Stimulated activated CD8-positive, alpha-beta memory T cell treated with anti-CD3 and anti-CD28 coated beads, Interleukin-2, amount 100 ng/mL, for 48 hours (primary cell): ENCODE measurements at regions not wholly inside any gene's neighbourhood (a gene's known extent, or its start where the extent isn't known, plus 50 kb on each side); places are given as distances from the start of the nearest gene placed in this dataset.
"Not testable (repeated sequence)": the region's sequence is repeated elsewhere in the genome, so short reads cannot be mapped to it uniquely, and the experiment has no call there.

Experiments used
- DNase-seq, 2 donors: peaks; one replicate each; pipeline ENCODE4 v3.0.0-alpha.2; 2020; ENCODE audit warnings: low read depth in 2 of 2

DNA sequence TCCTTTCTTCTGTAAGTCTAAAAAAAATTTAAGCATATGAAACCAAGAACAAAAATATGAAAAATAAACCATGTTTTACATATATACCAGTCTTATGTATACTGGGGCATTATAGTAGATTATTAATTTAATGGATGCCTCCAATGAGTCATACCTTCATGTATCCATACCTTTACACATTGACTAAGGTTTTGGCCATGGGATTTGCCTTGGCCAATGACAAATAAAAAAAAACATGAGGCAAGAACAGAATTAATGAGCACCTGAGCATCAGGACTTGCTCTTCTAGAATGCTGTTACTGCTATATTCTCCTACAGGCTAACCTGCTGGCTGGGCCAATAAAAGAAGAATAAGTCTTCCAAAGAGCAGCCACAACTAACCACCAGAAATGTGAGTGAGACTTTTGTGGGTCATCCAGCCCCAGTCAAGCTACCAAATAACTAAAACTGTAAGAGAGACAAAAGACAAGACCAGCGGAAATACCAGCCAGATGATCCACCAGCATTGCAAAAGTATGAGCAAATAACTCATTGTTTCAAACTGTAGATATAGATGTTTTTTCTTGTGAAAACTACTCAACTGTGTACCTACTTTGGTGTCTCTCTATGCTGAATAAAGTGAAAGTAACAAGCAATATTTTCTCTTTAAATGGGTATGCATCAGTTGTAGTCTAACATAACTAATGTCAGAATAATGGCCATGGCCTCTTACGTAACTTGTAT, 749.6 kb upstream of the VRK2 start:
- no peak for DNase-seq

DNA sequence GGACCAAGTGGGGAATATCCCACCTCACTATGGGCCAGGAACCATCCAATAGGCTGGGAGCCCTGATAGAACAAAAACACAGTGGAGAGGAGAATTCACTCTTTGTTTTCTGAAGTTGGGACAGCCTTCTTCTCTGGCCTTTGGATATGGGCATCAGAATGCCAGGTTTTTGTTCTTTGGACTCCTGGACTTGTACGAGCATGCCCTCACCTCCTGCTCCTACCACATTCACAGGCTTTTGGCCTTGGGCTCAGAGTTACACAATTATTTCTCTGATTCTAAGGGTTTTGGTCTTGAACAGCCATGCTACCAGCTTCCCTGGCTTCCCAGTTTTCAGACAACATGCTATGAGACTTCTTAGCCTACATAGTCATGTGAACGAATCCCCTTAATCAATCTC, 732.9 kb upstream of the VRK2 start:
- DNase-seq, result no peak

GRCh38 chr2:57314682-57315081, 731.9 kb upstream of the VRK2 start:
- DNase-seq, result no peak

DNA sequence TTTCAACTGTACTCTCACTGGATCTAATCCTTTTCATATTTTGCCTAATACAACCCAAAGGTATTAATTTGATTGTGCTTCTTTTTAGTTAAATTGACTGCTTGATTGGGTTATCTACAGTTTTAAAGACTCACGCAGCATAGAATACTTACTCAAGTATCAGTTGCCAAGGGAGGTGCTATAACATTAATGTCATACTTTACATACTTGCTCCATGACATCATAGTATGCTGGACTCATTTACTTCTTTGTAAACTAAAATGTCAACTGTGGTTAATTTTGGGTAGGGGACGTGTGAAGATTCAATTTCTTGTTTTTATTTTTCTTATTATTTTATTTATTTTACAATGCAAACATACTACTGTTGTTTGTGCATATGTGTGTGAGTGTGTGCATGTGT, 716.2 kb upstream of the VRK2 start:
- DNase-seq, result no peak

- no peak for DNase-seq
Observed at GRCh38 chr2:57333221-57333620, 713.4 kb upstream of the VRK2 start.

DNA sequence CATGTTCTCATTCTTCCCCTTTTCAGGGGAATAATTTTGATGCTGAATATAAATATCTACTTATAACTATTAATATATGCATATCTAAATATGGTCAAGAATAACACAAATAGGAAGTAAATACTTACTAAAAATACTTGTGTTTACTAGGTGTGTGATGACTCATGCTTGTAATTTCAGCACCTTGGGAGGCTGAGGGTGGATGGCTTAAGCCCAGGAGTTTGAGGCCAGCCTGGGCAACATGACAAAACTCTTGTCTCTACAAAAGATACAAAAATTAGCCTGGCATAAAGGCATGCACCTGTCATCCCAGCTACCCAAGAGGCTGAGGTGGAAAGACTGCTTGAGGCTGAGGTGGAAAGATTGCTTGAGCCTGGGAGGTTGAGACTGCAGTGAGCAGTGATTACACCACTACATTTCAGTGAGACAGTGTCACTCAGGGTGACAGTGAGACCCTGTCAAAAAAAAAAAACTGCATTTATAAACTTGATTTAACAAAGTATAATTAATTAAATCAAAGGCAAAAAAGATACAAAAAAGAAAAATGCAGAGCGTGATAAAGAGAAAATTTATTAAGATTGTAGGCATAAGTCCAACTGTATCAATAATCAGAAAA, 703.1 kb upstream of the VRK2 start:
- no peak for DNase-seq

DNA sequence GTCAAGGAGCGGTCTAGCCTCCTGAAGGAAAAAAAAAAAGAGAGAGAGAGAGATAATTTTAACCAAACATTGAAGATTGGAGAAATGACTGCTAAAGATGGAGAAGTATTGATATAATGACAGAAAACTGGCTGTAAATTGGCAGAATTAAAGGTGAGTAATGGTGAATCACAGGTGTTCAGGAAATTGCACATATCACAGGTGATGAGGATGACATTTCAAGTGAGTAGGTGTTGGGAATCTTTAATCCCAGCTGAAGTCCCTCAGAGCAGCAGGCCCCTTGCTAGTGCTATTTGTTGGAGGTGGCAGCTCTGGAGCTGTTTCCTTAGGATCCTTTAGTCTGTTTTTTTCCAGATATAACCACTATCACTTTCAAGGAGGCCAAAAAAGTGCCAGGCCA, 678.4 kb upstream of the VRK2 start:
- no peak for DNase-seq

GRCh38 chr2:57370882-57371585, 675.6 kb upstream of the VRK2 start:
- no peak for DNase-seq

GRCh38 chr2:57372237-57372984, 674.2 kb upstream of the VRK2 start:
- DNase-seq, result no peak

DNA sequence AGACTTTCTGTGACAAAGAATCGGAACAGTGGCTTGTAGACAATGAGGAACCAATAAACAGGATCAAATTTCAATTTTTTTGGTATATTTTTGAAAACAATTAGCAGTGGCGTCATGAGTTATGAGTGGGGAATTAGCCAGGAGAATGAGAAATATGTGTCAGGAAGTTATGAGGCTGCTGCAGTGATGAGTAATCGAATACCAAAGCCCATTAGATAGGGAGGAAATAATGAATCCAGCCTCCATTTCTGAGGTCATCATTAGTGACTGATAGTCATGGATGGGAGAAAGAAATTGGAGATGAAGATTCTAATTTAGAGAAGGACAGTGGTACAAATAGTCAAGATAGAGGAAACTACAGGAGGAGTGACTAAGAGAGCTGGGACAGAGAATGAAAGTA, 673.1 kb upstream of the VRK2 start:
- DNase-seq, result no peak

GRCh38 chr2:57376985-57377384, 669.6 kb upstream of the VRK2 start:
- no peak for DNase-seq

DNA sequence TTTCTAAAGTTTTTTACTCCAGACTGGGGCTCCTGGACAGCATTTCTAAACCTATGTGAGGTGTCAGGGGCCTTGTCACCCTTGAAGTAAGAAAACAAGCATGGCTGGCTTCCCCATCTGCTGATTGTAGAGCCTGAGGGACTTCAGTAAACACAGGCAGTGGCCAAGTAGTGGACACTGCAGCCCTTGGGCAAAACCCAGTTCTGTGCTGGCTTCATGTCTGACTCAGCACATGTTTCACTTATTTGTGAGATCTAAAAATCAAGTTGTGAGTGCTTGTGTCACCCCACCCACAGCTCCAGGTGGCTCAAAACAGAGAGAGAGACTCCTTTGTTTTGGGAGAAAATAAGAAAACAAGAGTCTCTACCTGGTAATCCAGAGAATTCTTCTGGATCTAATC, 660.3 kb upstream of the VRK2 start:
- DNase-seq, result no peak

- DNase-seq, result no peak
Observed at GRCh38 chr2:57396355-57397098, 650.1 kb upstream of the VRK2 start.

DNA sequence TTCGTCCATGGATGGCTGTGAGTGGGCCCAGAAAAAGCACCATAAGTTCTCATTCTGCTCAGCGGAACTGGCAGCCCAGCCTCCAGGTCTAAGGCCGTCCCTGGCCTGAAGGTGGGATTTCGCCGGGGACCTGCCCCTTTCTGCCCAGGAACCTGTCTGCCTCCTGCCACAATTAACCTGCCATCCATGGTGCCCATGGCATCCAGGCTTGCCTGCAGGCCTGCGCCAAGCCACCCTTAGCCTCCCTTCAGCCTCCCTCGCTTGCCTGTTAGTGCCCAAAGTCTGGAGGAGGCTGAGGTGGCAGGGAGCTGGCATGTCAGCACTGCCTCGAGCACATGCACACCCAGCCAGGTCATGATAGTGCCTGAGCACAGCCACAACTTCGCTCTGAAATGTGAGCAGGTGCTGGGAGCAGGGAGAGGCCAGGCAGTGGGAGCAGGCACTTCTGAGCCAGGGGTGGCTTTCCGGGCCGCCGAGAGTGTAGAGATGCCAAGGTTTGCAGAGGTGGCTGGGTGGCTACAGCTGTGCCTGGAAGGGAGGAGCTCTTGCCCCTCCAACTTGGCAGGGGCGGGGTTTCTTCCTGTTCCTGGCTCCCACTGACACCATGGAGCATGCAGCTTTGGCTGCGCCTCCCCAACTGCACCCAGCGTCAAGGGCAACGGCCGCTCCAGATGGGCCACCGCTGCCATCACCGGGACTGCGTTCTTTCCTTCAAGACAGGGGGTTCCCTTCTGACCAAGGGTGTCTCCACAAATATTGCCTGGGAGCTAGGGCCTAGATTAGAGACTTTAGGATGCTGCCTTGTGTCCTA, 648.9 kb upstream of the VRK2 start:
- no peak for DNase-seq

- DNase-seq, result no peak
Observed at GRCh38 chr2:57399057-57399456, 647.5 kb upstream of the VRK2 start.

GRCh38 chr2:57402096-57402495, 644.5 kb upstream of the VRK2 start:
- DNase-seq, result no peak

DNA sequence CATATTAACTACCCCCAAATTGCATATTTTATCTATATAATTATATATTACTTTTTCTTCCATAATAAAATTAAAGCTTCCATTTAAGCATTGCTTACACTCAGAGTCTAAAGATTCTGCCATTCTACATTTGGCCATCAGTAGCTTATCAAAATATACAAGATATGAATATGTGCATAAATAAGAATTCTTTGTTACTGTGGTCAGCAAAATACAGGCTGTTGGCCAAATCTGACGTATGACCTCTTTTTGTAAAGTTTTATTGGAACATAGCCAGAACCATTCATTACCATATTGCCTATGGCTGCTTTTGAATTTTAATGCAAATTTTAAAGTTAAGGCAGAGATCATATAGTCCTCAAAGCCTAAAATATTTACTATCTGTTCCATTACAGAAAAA, 643.9 kb upstream of the VRK2 start:
- DNase-seq, result no peak

DNA sequence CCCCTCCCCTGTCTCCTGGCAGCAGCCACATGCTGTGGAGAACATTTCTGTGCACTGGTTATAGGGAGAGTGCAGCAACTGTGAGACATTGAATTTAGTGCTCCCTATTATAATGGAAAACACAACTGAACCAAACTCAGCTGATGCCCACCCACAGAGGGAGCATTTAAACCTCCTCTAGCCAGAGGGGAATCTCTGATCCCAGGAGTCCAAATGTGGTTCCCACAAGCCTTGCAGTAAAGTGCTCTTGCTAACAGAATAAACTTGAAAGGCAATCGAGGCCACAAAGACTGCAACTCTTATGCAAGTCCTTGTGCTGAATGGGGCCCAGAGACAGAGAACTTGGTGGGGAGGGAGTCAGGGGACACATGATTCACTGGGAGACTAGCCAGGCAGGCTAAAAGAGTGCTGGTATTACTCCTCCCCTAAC, 638.8 kb upstream of the VRK2 start:
- no peak for DNase-seq

- no peak for DNase-seq
Observed at GRCh38 chr2:57408587-57408986, 638.0 kb upstream of the VRK2 start.

GRCh38 chr2:57417007-57417406, 629.6 kb upstream of the VRK2 start:
- no peak for DNase-seq

DNA sequence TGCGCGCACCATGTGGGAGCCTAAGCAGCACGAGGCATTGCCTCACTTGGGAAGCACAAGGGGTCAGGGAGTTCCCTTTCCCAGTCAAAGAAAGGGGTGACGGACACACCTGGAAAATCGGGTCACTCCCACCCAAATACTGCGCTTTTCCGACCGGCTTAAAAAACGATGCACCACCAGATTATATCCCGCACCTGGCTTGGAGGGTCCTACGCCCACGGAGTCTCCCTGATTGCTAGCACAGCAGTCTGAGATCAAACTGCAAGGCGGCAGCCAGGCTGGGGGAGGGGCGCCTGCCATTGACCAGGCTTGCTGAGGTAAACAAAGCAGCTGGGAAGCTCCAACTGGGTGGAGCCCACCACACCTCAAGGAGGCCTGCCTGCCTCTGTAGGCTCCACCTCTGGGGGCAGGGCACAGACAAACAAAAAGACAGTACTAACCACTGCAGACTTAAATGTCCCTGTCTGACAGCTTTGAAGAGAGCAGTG, 627.7 kb upstream of the VRK2 start:
- DNase-seq, result not testable (repeated sequence)
